Left lung (tissue), 4 donors: ENCODE measurements at regions not wholly inside any gene's neighbourhood (a gene's known extent, or its start where the extent isn't known, plus 50 kb on each side); places are given as distances from the start of the nearest gene placed in this dataset.

Experiments used
- ATAC-seq: fragments of 200-7000 bp; cut with Tn5 transposase; one replicate; pipeline ENCODE4 v1.9.1; 2020; ENCODE audit warnings: moderate library complexity
- DNase-seq, 4 donors: peaks; one replicate each; pipeline ENCODE4 v3.0.0-alpha.2; 2013 to 2020
- H3K27ac ChIP-seq, 2 donors: fragments of 200-600 bp; sonication (generic) in 1 of 2; one replicate each; pipeline versions ENCODE4 v1.5.0 to v1.8.0; 2020 to 2021
- H3K27me3 ChIP-seq, 2 donors: fragments of 200-600 bp; sonication (generic) in 1 of 2; one replicate each; pipeline versions ENCODE4 v1.5.0 to v1.8.0; 2020 to 2021
- H3K36me3 ChIP-seq, 2 donors: fragments of 200-600 bp; sonication (generic) in 1 of 2; one replicate each; pipeline versions ENCODE4 v1.5.0 to v1.8.0; 2020 to 2021
- H3K4me1 ChIP-seq, 2 donors: fragments of 200-600 bp; one replicate each; pipeline ENCODE4 v1.8.0; 2021
- H3K4me3 ChIP-seq, 2 donors: fragments of 200-600 bp; sonication (generic) in 1 of 2; one replicate each; pipeline versions ENCODE4 v1.5.0 to v1.8.0; 2020 to 2021; ENCODE audit warnings: mild to moderate bottlenecking in 1 of 2
- H3K9me3 ChIP-seq, 2 donors: fragments of 200-600 bp; sonication (generic) in 1 of 2; one replicate each; pipeline versions ENCODE4 v1.5.0 to v1.8.0; 2020 to 2021
- intact Hi-C, 2 donors: fragments of 100-400 bp; cut with DNase I; formaldehyde crosslinking; loops; one replicate each; pipeline versions ENCODE4 v1.11.2 to v1.14.2; 2022
- TF ChIP-seq, protein P1 (sequence below), 2 donors: fragments of 200-600 bp; sonication (generic) in 1 of 2; IDR thresholded peaks; one replicate each; pipeline versions ENCODE4 v1.5.0 to v1.8.0; 2021; ENCODE audit warnings: antibody characterized with exemption in 2 of 2
- donor health status: DM: no; HTN: yes; CAD: no.
- donor health status: DM: no; HTN: no; CAD: no.

DNA sequence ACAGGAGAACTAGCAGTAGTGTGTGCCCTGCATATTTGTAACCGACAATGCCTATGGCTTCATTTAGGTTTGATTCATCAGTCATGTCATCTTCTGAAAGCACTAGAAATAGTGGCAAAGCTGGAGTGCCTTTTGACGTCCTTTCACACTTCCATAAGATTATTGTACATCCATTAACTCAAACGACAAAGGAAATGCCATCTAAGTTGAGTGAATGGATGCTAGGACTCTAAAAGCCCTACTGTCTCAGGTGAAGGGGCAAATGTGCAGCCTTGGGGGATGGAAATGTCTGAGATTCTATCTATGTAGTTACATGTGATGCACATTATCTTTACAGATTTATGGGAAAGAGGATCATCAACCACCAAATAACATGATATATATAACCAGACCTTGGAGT lies 1473.6 kb downstream of the STIM2 start:
- ATAC-seq (no peak), DNase-seq (no peak)
- H3K27ac ChIP-seq = no peak overlapping the region
- TF ChIP-seq, protein P1, sequence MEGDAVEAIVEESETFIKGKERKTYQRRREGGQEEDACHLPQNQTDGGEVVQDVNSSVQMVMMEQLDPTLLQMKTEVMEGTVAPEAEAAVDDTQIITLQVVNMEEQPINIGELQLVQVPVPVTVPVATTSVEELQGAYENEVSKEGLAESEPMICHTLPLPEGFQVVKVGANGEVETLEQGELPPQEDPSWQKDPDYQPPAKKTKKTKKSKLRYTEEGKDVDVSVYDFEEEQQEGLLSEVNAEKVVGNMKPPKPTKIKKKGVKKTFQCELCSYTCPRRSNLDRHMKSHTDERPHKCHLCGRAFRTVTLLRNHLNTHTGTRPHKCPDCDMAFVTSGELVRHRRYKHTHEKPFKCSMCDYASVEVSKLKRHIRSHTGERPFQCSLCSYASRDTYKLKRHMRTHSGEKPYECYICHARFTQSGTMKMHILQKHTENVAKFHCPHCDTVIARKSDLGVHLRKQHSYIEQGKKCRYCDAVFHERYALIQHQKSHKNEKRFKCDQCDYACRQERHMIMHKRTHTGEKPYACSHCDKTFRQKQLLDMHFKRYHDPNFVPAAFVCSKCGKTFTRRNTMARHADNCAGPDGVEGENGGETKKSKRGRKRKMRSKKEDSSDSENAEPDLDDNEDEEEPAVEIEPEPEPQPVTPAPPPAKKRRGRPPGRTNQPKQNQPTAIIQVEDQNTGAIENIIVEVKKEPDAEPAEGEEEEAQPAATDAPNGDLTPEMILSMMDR (IDR thresholded peaks at IDR 0.05) = no peak
- H3K9me3 ChIP-seq = no peaks in the 10 kb centered on the region
- H3K4me3 ChIP-seq = no peak overlapping the region
- no peaks in the 10 kb centered on the region for H3K36me3 ChIP-seq
- H3K4me1 ChIP-seq = no peaks in the 10 kb centered on the region
- no peaks in the 10 kb centered on the region for H3K27me3 ChIP-seq
- intact Hi-C loops = no loop called here

DNA sequence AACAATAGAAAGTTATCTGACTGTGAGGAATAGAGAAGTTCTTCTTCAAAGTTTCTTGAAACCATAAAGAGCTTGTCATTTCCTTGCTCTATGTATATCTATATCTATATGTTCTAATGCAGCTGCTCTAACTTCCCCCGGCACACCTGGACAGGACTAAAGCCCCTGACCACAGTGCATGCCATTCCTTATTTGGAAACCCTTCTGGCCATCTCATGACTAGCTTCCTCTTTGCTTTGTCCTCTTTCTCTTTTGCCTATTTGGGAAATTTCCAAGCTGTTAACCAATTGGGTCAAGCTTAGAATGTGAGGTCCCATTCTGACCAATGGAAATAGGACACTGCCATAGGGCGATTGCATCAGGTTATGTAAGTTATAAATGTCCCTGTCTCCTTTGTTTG lies 1481.1 kb downstream of the STIM2 start:
- no peaks in the 10 kb centered on the region for H3K36me3 ChIP-seq
- ATAC-seq (no peak), DNase-seq (no peak)
- intact Hi-C loops = no loop called here
- H3K4me3 ChIP-seq = no peak overlapping the region
- H3K27me3 ChIP-seq = no peaks in the 10 kb centered on the region
- no peaks in the 10 kb centered on the region for H3K4me1 ChIP-seq
- peaks cover 0 to 16% of the 10 kb centered on the region in 2 donors for H3K9me3 ChIP-seq
- no peak overlapping the region for H3K27ac ChIP-seq
- TF ChIP-seq, protein P1 (IDR thresholded peaks at IDR 0.05) = no peak

DNA sequence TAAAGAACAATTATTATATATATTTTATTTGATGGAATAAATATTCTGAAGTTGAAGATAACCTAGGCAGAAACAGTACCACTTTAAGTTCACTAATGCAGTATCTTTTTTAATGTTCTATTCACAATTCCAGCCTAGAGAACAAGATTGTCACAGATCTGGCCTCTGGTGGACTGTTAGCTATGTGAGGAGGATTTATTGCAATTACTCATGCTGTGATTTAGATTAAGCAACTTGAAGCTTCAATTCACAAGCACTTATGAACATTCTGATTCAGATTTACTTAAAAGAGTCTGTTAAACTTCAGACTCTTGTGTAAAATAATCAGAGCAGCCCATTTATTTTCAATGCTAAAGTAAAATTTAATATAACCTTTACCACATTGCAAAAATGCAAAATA lies 1489.8 kb downstream of the STIM2 start:
- no peaks in the 10 kb centered on the region for H3K9me3 ChIP-seq
- H3K4me3 ChIP-seq = no peak overlapping the region
- no peaks in the 10 kb centered on the region for H3K4me1 ChIP-seq
- ATAC-seq (no peak), DNase-seq (no peak)
- H3K36me3 ChIP-seq = no peaks in the 10 kb centered on the region
- TF ChIP-seq, protein P1 (IDR thresholded peaks at IDR 0.05) = no peak
- no peak overlapping the region for H3K27ac ChIP-seq
- no peaks in the 10 kb centered on the region for H3K27me3 ChIP-seq
- intact Hi-C loops = no loop called here

DNA sequence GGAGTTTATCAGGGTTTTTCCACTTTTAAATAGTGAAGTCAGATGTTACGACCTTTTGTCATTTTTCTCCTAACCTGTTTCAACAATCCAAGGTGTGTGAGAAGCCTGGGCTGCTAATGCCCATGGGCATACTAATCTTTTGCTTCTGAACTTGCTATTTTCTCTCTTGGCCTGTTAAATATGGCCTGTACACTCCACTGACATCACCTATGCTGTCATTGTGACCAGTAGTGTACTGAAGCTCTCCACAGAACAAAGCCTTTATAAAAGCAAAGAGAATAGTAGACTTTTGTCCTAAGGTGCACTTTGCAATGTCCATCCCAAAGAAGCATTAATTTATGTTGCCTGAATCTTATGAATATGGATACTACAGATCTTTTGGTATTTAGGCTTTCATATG lies 1490.5 kb downstream of the STIM2 start:
- no peaks in the 10 kb centered on the region for H3K27me3 ChIP-seq
- ATAC-seq = no peak
- no peak overlapping the region for H3K27ac ChIP-seq
- TF ChIP-seq, protein P1 (IDR thresholded peaks at IDR 0.05) = no peak
- no peaks in the 10 kb centered on the region for H3K4me1 ChIP-seq
- no peaks in the 10 kb centered on the region for H3K9me3 ChIP-seq
- H3K4me3 ChIP-seq = no peak overlapping the region
- no peak for DNase-seq
- H3K36me3 ChIP-seq = no peaks in the 10 kb centered on the region
- intact Hi-C loops = no loop called here

DNA sequence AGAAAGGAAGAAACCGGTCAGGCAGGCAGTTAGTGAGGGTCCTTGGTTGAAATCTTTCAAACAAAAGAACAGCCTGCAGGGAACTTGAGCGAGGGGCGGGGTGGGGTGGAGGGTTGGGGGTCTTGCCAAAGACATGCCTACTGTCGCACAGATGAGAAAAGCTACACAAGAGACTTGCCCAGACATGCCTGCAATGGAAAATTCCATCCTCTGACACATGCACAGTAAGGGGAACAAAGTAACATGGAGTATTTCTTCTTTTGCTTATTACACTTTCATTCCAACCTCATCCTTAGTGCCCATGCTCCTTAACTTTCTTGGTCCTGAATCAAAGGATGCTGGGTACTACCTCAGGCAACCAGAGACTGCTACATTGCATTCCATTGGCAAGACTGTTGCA lies 1491.2 kb downstream of the STIM2 start:
- no peak overlapping the region for H3K27ac ChIP-seq
- no peaks in the 10 kb centered on the region for H3K27me3 ChIP-seq
- TF ChIP-seq, protein P1 (IDR thresholded peaks at IDR 0.05) = no peak
- no peaks in the 10 kb centered on the region for H3K36me3 ChIP-seq
- no peaks in the 10 kb centered on the region for H3K4me1 ChIP-seq
- no peak for DNase-seq
- no peak overlapping the region for H3K4me3 ChIP-seq
- no peak for ATAC-seq
- intact Hi-C loops = no loop called here
- no peaks in the 10 kb centered on the region for H3K9me3 ChIP-seq
